ENCODE measurements at regions not wholly inside any gene's neighbourhood (a gene's known extent, or its start where the extent isn't known, plus 50 kb on each side); places are given as distances from the start of the nearest gene placed in this dataset.

- TF ChIP-seq CHD7 (IDR thresholded peaks at IDR 0.05; ENCODE audit: insufficient replicate concordance, low read length) (no peak), POLR2A (IDR thresholded peaks at IDR 0.05; ENCODE audit: control extremely low read depth in 1 of 2, low read depth in 2 of 2, low read length in 2 of 2) (no peak), KDM4A (IDR thresholded peaks at IDR 0.05; ENCODE audit: low read depth, low read length, severe bottlenecking) (no peak), NANOG (IDR thresholded peaks at IDR 0.05; ENCODE audit: insufficient read depth, low read depth, low read length, poor library complexity, severe bottlenecking) (no peak)
Observed at GRCh38 chr5:9847631-9848030, 217.5 kb upstream of the TAS2R1 start (continued).
